SK-N-SH (cell line): ENCODE measurements at regions not wholly inside any gene's neighbourhood (a gene's known extent, or its start where the extent isn't known, plus 50 kb on each side); places are given as distances from the start of the nearest gene placed in this dataset.

Experiments
- CTCF ChIP-seq: fragments of 200-600 bp; sonication (generic); IDR thresholded peaks from 2 replicates; pipeline ENCODE4 v1.6.1; 2017; ENCODE audit warnings: antibody characterized with exemption, mild to moderate bottlenecking, moderate library complexity
- GATA2 ChIP-seq: sonication (generic); formaldehyde crosslinking; IDR thresholded peaks from 2 replicates; pipeline ENCODE4 v1.5.0; 2020; ENCODE audit warnings: mild to moderate bottlenecking, missing genetic modification reagents
- MEF2A ChIP-seq: IDR thresholded peaks from 2 replicates; pipeline ENCODE4 v1.4.0; 2012; ENCODE audit warnings: low read depth, borderline replicate concordance
- NRF1 ChIP-seq: IDR thresholded peaks from 2 replicates; pipeline ENCODE4 v1.6.1; 2012; ENCODE audit warnings: low read depth, mild to moderate bottlenecking, low read length
- POLR2AphosphoS5 ChIP-seq: IDR thresholded peaks from 2 replicates; pipeline ENCODE4 v1.6.1; 2012; ENCODE audit warnings: low read depth, low read length
- RAD21 ChIP-seq: IDR thresholded peaks from 2 replicates; pipeline ENCODE4 v1.6.1; 2012; ENCODE audit warnings: mild to moderate bottlenecking, low read length
- RFX5 ChIP-seq: IDR thresholded peaks from 2 replicates; pipeline ENCODE4 v1.6.1; 2012; ENCODE audit warnings: mild to moderate bottlenecking, improper control_type of control experiment, low read length
- RXRA ChIP-seq: IDR thresholded peaks from 2 replicates; pipeline ENCODE4 v1.4.0; 2012; ENCODE audit warnings: low read depth, mild to moderate bottlenecking, borderline replicate concordance
- SIN3A ChIP-seq: IDR thresholded peaks from 2 replicates; pipeline ENCODE4 v1.6.1; 2012; ENCODE audit warnings: low read depth, mild to moderate bottlenecking, low read length, moderate library complexity, borderline replicate concordance
- TCF12 ChIP-seq: IDR thresholded peaks from 2 replicates; pipeline ENCODE4 v1.4.0; 2012
- USF2 ChIP-seq: fragments of 150-350 bp; IDR thresholded peaks from 2 replicates; pipeline ENCODE4 v1.6.1; 2017; ENCODE audit warnings: antibody characterized with exemption, low read length, low read depth, borderline replicate concordance
- YY1 ChIP-seq: IDR thresholded peaks from 2 replicates; pipeline ENCODE4 v1.4.0; 2012; ENCODE audit warnings: low read depth, mild to moderate bottlenecking
- TF ChIP-seq, protein P1 (sequence below): IDR thresholded peaks from 2 replicates; pipeline ENCODE4 v1.6.1; 2012; ENCODE audit warnings: mild to moderate bottlenecking, low read depth, low read length, moderate library complexity

GRCh38 chr17:79677646-79678045 is 53.1 kb upstream of the ENPP7 start:
- TF ChIP-seq CTCF, result no peak
- TF ChIP-seq SIN3A, result no peak
- TF ChIP-seq, protein P1, sequence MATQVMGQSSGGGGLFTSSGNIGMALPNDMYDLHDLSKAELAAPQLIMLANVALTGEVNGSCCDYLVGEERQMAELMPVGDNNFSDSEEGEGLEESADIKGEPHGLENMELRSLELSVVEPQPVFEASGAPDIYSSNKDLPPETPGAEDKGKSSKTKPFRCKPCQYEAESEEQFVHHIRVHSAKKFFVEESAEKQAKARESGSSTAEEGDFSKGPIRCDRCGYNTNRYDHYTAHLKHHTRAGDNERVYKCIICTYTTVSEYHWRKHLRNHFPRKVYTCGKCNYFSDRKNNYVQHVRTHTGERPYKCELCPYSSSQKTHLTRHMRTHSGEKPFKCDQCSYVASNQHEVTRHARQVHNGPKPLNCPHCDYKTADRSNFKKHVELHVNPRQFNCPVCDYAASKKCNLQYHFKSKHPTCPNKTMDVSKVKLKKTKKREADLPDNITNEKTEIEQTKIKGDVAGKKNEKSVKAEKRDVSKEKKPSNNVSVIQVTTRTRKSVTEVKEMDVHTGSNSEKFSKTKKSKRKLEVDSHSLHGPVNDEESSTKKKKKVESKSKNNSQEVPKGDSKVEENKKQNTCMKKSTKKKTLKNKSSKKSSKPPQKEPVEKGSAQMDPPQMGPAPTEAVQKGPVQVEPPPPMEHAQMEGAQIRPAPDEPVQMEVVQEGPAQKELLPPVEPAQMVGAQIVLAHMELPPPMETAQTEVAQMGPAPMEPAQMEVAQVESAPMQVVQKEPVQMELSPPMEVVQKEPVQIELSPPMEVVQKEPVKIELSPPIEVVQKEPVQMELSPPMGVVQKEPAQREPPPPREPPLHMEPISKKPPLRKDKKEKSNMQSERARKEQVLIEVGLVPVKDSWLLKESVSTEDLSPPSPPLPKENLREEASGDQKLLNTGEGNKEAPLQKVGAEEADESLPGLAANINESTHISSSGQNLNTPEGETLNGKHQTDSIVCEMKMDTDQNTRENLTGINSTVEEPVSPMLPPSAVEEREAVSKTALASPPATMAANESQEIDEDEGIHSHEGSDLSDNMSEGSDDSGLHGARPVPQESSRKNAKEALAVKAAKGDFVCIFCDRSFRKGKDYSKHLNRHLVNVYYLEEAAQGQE, result no peak
- TF ChIP-seq MEF2A, result no peak
- no peak for TF ChIP-seq POLR2AphosphoS5
- no peak for TF ChIP-seq TCF12
- no peak for TF ChIP-seq NRF1
- no peak for TF ChIP-seq YY1
- no peak for TF ChIP-seq RAD21
- no peak for TF ChIP-seq RXRA
- no peak for TF ChIP-seq RFX5
- TF ChIP-seq GATA2 (CRISPR knock-in tag), result no peak
- TF ChIP-seq USF2, result no peak
